HG03135 (cell line): ENCODE measurements at regions not wholly inside any gene's neighbourhood (a gene's known extent, or its start where the extent isn't known, plus 50 kb on each side); places are given as distances from the start of the nearest gene placed in this dataset.
"Not testable (repeated sequence)": the region's sequence is repeated elsewhere in the genome, so short reads cannot be mapped to it uniquely, and the experiment has no call there.

Experiments
- ATAC-seq: cut with Tn5 transposase; IDR thresholded peaks from one replicate; pipeline ENCODE4 v1.9.1; 2021; ENCODE audit warnings: mild to moderate bottlenecking, moderate library complexity; ENCODE audit not compliant: unreplicated experiment

GRCh38 chr3:95707268-95707667 is 1107.1 kb upstream of the EPHA6 start:
- no peak for ATAC-seq

DNA sequence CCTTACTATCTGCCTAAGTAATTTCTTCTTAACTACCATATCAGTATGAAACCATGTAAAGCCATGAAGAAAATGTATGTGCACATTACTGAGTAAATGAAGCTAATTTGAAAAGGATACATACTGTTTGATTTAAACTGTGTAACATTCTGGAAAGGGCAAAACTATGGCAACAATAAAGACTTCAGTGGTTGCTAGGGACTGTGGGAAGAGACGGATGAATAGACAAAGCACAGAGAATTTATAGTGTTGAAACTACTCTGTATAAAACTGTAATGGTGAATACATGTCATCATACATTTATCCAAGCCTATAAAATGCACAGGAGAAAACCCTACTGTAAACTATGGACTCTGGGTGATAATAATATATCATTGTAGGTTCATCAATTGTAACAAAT is 1103.7 kb upstream of the EPHA6 start:
- no peak for ATAC-seq

- ATAC-seq = no peak
Measured at GRCh38 chr3:95711789-95712188, 1102.6 kb upstream of the EPHA6 start.

GRCh38 chr3:95715128-95715527 is 1099.3 kb upstream of the EPHA6 start:
- no peak for ATAC-seq

- no peak for ATAC-seq
Measured at GRCh38 chr3:95717048-95717447, 1097.3 kb upstream of the EPHA6 start.

- ATAC-seq = no peak
Measured at GRCh38 chr3:95718168-95718567, 1096.2 kb upstream of the EPHA6 start.

- ATAC-seq = no peak
Measured at GRCh38 chr3:95719481-95719880, 1094.9 kb upstream of the EPHA6 start.

DNA sequence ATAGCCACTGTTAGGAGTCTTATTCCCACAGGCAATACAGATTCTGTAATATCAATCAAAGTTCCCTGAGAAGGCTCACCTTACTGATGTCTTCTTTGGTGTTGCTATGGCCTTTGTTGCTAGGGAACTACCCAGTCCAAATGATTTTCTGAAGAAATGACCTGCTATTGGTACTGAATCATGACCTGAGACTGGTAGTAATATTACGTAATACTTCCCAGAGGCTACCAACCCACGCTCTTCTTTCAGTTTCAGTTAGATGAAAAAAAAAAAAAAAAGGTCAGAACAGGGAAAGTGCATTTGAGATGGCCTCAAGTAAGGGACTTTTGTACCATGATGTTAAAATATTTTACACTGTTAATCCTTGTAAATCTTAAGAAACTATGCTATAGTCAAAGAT is 1092.5 kb upstream of the EPHA6 start:
- peak; percentile 88 for ATAC-seq

GRCh38 chr3:95725770-95726169 is 1088.6 kb upstream of the EPHA6 start:
- ATAC-seq = no peak

DNA sequence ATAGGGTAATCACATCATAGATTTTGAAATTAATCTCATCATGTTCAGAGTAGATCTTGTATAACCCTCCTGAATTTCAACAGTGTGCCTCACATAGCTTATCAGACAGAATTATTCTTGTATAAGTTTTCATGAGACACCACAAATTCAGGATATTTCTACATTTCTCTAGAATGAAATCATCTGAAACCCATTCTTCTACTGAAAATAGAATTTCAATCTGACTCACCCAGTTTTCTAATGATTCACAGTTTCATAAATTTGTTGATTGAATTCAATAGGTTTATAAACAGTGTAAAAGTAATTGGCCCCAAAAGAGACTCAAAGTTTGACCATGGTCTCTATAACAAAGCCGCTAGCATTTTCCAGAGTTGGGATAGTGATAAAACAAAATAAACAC is 1082.6 kb upstream of the EPHA6 start:
- ATAC-seq = no peak

DNA sequence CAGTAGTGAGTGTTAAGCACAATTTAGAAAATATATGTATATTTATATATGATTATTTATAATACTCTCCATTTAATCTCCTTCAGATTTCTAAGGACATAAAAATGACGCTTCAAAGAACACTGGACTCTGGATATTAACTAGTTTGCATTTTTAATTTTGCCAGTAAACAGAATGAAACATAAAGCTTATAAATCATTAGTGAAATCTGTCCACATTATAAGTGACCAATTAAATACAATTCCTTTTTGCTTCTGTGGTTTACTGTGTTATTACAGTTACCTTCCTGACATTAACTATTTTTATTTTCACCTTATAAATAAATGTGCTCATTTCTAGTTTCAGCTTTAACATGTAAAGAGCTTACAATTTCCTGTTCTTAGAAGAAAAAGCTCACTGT is 1081.1 kb upstream of the EPHA6 start:
- no peak for ATAC-seq

- ATAC-seq = no peak
Measured at GRCh38 chr3:95738045-95738444, 1076.3 kb upstream of the EPHA6 start.

DNA sequence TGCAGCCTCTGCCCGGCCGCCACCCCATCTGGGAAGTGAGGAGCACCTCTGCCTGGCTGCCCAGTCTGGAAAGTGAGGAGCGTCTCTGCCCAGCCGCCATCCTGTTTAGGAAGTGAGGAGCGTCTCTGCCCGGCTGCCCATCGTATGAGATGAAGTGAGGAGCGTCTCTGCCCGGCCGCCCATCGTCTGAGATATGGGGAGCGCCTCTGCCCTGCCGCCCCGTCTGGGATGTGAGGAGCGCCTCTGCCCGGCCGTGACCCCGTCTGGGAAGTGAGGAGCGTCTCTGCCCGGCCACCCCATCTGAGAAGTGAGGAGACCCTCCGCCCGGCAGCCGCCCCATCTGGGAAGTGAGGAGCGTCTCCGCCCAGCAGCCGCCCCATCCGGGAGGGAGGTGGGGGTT is 1069.5 kb upstream of the EPHA6 start:
- ATAC-seq = not testable (repeated sequence)

DNA sequence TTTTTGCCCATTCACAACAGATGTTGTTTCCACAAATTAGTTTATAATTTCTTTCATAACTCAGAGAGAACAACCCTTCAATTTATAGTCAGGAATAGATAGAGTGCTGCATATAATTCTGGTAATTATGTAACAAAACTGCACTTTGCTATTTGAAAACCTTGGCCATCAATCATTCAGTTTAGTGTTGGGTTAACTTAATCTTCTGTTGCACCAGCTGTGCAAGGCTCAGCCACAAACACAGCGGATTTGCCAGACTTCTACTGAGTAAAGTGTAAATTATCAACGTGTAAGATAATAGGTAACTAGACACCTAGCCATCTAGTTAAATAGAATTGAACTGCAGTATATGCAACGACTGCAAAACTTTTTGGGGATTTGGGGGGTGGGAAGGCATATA is 1064.3 kb upstream of the EPHA6 start:
- no peak for ATAC-seq

DNA sequence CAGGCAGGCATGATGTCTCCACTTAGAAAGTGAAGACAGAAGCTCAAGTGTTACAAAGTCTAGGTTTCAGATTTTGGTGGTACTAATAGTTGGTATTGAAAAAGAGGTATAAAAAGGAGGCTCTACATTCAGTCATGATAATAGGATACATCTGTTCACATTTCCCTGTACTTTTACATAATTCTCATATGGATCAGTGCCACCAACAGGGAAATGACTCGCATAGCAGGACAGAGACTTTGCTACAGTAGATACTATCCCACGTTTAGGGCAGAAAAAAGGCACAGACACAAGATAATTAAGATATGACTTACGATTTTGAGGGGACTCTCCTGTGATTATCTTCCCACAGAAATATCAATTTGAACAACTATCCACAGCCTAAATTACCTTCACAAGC is 1062.9 kb upstream of the EPHA6 start:
- ATAC-seq = no peak

DNA sequence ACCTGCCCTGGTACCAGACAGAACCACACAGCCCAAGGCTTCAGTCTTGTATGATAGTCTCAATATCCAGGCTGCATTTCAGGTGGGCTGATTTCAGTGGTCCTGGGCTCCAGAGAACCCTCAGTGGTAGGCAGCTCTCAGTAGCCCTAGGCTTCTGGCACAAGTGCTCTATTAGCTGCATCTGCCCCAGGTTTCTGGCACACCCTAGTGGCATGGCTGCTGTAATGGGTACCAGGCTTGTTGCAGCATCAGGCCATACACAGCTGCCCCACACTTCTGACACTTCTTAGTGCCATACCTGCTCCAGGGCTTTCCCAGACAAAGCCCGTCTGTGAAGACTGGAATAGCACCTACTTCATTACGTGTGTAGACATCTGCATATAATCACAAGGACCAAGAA is 1062.2 kb upstream of the EPHA6 start:
- no peak for ATAC-seq

GRCh38 chr3:95758707-95759106 is 1055.7 kb upstream of the EPHA6 start:
- ATAC-seq = no peak

GRCh38 chr3:95759614-95760301 is 1054.6 kb upstream of the EPHA6 start:
- no peak for ATAC-seq

DNA sequence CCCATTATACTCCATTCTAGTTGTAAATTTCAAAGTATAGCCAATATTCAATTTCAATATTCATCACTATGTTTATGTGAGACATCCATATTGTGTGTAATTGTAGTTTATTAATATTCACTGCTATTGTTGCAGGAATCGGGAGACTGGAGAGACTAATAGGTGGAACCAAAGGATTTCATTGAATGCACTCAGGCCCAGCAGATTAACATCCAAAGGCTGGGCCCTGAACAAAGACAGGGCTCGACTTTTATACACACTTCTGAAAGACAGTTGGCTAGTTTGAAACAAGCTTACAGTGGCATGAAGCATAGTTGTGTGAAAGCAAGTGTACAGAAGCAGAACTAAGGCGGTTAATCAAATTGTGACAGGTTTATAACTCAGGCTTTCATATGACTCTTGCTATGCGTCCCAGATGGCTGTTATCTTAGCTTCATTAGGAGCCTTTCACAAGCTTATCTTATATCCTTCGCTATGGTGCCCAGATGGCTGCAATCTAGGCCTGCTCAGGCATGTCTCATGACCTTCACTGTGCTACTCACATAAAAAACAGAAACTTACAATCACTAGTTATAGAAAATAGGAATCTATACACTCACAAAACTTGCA is 1038.8 kb upstream of the EPHA6 start:
- ATAC-seq = no peak

DNA sequence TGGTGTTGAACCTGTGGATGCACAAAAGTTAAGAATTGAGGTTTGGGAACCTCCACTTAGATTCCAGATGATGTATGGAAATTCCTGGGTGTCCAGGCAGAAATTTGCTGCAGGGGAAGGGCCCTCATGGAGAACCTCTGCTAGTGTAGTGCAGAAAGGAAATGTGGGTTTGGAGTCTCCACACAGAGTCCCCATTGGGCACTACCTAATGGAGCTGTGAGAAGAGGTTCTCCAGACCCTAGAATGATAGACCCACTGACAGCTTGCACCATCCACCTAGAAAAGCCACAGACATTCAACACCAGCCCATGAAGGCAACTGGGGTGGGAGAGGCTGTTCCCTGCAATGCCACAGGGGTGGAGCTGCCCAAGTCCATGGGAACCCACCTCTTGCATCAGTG is 1032.8 kb upstream of the EPHA6 start:
- ATAC-seq = no peak

GRCh38 chr3:95789111-95789510 is 1025.3 kb upstream of the EPHA6 start:
- ATAC-seq = no peak

DNA sequence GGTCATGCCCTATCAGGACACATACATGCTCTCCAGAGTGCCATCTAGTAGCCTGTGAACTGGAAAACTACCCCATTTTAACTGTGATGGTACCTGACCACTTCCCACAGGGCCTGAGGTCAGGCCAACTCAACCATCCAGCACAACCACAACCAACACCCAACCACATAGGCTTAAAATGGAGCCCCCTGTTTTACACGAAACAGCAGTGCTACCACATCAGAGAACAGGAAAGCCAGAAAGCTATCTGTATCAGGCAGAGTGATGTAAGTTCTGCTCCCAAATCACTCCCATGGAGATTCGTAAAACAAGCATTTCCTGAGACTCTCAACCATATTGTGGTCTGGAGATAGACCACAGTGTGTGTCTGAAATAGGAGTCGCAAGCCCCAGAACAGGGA is 1017.3 kb upstream of the EPHA6 start:
- ATAC-seq = no peak

DNA sequence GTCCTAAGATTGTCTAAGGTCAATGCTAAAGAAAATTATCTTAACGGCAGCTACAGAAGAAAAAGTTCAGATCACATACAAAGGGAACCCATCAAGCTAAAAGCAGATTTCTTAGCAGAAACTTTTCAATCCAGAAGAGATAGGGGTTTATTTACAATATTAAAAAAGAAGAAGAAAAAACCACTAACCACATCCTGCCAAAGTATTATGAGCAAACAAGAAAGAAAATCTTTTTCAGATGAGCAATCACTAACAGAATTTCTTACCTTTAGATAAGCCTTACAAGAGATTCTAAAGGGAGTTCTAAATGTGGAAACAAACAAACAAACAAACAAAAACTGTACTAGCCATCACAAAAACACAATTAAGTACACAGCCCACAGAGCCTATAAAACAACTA is 1015.8 kb upstream of the EPHA6 start:
- no peak for ATAC-seq
